ENCODE measurements at regions not wholly inside any gene's neighbourhood (a gene's known extent, or its start where the extent isn't known, plus 50 kb on each side); places are given as distances from the start of the nearest gene placed in this dataset.

- H3K27ac ChIP-seq (ENCODE audit: control insufficient read depth, insufficient read depth, low read length) = no peak overlapping the region
- dilution Hi-C loops (cut with MboI; ENCODE audit: extremely low pct_ligation_motif_present, low sequenced_read_pairs) = no loop called here
- H2AFZ ChIP-seq (ENCODE audit: control insufficient read depth, low read length) = no peak overlapping the region
- H3K9ac ChIP-seq (ENCODE audit: control insufficient read depth, extremely low read depth, insufficient read depth, low read length) = no peak overlapping the region
- no peaks in the 10 kb centered on the region for H3K79me2 ChIP-seq (ENCODE audit: control insufficient read depth, insufficient read depth, low read length)
- no peak overlapping the region for H3K4me2 ChIP-seq (ENCODE audit: control insufficient read depth, extremely low read depth, insufficient read depth, low read depth, low read length)
- FAIRE-seq (no peak), DNase-seq (ENCODE audit: low read depth, low spot score) (no peak)
- no peak overlapping the region for H3K4me3 ChIP-seq (ENCODE audit: control insufficient read depth in 2 of 3, extremely low read depth in 1 of 3, insufficient read depth in 2 of 3, low read depth in 1 of 3, low read length in 3 of 3)
- H3K27me3 ChIP-seq (ENCODE audit: control insufficient read depth, extremely low read depth, insufficient read depth, low read length) = no peaks in the 10 kb centered on the region
- TF ChIP-seq EZH2 (IDR thresholded peaks at IDR 0.05; ENCODE audit: low read length) (no peak), CTCF (optimal IDR thresholded peaks at IDR 0.05 in 1 of 3, IDR thresholded peaks at IDR 0.05 in 1 of 3, conservative IDR thresholded peaks at IDR 0.05 in 1 of 3; ENCODE audit: extremely low read depth in 1 of 3, insufficient read depth in 2 of 3, low read length in 3 of 3) (no peak)
- no peaks in the 10 kb centered on the region for H3K4me1 ChIP-seq (ENCODE audit: control insufficient read depth, extremely low read depth, insufficient read depth, low read length)
- H4K20me1 ChIP-seq (ENCODE audit: control insufficient read depth, extremely low read depth, insufficient read depth, low read length) = no peaks in the 10 kb centered on the region
- no peaks in the 10 kb centered on the region for H3K36me3 ChIP-seq (ENCODE audit: control insufficient read depth in 2 of 2, extremely low read depth in 1 of 2, insufficient read depth in 2 of 2, low read length in 2 of 2)
- H3K9me1 ChIP-seq (ENCODE audit: control insufficient read depth, extremely low read depth, insufficient read depth, low read length) = no peaks in the 10 kb centered on the region
- H3K9me3 ChIP-seq (ENCODE audit: control insufficient read depth, low read depth, low read length) = no peaks in the 10 kb centered on the region
Observed at GRCh38 chr10:105585171-105585570, 944.1 kb downstream of the SORCS3 start.

GRCh38 chr10:105579112-105579511 lies 938.0 kb downstream of the SORCS3 start:
- dilution Hi-C loops (cut with MboI; ENCODE audit: extremely low pct_ligation_motif_present, low sequenced_read_pairs) = no loop called here
- no peak overlapping the region for H3K27ac ChIP-seq (ENCODE audit: control insufficient read depth, insufficient read depth, low read length)
- no peak overlapping the region for H3K4me2 ChIP-seq (ENCODE audit: control insufficient read depth, extremely low read depth, insufficient read depth, low read depth, low read length)
- DNase-seq (ENCODE audit: low read depth, low spot score) (no peak), FAIRE-seq (no peak)
- TF ChIP-seq EZH2 (IDR thresholded peaks at IDR 0.05; ENCODE audit: low read length) (no peak), CTCF (optimal IDR thresholded peaks at IDR 0.05 in 1 of 3, IDR thresholded peaks at IDR 0.05 in 1 of 3, conservative IDR thresholded peaks at IDR 0.05 in 1 of 3; ENCODE audit: extremely low read depth in 1 of 3, insufficient read depth in 2 of 3, low read length in 3 of 3) (no peak)
- H3K9me3 ChIP-seq (ENCODE audit: control insufficient read depth, low read depth, low read length) = peaks cover 2% of the 10 kb centered on the region
- H2AFZ ChIP-seq (ENCODE audit: control insufficient read depth, low read length) = no peak overlapping the region
- H3K79me2 ChIP-seq (ENCODE audit: control insufficient read depth, insufficient read depth, low read length) = no peaks in the 10 kb centered on the region
- H3K9me1 ChIP-seq (ENCODE audit: control insufficient read depth, extremely low read depth, insufficient read depth, low read length) = no peaks in the 10 kb centered on the region
- no peaks in the 10 kb centered on the region for H3K4me1 ChIP-seq (ENCODE audit: control insufficient read depth, extremely low read depth, insufficient read depth, low read length)
- no peaks in the 10 kb centered on the region for H4K20me1 ChIP-seq (ENCODE audit: control insufficient read depth, extremely low read depth, insufficient read depth, low read length)
- H3K4me3 ChIP-seq (ENCODE audit: control insufficient read depth in 2 of 3, extremely low read depth in 1 of 3, insufficient read depth in 2 of 3, low read depth in 1 of 3, low read length in 3 of 3) = no peak overlapping the region
- no peaks in the 10 kb centered on the region for H3K36me3 ChIP-seq (ENCODE audit: control insufficient read depth in 2 of 2, extremely low read depth in 1 of 2, insufficient read depth in 2 of 2, low read length in 2 of 2)
- no peak overlapping the region for H3K9ac ChIP-seq (ENCODE audit: control insufficient read depth, extremely low read depth, insufficient read depth, low read length)
- H3K27me3 ChIP-seq (ENCODE audit: control insufficient read depth, extremely low read depth, insufficient read depth, low read length) = no peaks in the 10 kb centered on the region

Data from keratinocyte (primary cell).